MM.1S (cell line): ENCODE measurements at regions not wholly inside any gene's neighbourhood (a gene's known extent, or its start where the extent isn't known, plus 50 kb on each side); places are given as distances from the start of the nearest gene placed in this dataset.

Source experiments
- EZH2 ChIP-seq: fragments of 300-600 bp; sonication (generic); optimal IDR thresholded peaks from 2 replicates; pipeline ENCODE3; 2017; ENCODE audit warnings: low read depth, mild to moderate bottlenecking, antibody characterized with exemption, low read length, mixed read lengths
- TF ChIP-seq, protein P1 (sequence below): fragments of 300-600 bp; sonication (generic); IDR thresholded peaks from 2 replicates; pipeline ENCODE4 v1.5.1; 2016; ENCODE audit warnings: antibody characterized with exemption, low read length, mixed read lengths

DNA sequence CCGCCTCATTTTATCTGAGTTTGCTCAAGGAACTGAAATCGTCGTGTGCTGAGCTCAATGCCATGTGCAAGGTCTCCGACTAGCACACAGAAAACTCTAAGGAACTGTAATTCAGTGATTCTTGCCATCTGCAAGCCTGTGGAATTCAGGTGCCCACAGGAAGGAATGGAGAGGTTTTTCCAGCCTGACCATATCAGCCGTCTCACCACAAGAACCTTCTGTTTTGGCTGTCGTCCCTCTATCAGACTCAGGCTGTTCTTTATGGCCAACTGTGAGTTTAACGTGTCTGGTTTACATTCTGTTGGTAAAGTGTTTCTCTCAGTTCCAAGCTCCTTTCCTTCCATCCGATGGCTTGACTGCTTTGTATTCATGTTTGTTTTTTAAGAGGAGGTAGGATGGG, 293.5 kb downstream of the SPRY2 start:
- TF ChIP-seq, protein P1, sequence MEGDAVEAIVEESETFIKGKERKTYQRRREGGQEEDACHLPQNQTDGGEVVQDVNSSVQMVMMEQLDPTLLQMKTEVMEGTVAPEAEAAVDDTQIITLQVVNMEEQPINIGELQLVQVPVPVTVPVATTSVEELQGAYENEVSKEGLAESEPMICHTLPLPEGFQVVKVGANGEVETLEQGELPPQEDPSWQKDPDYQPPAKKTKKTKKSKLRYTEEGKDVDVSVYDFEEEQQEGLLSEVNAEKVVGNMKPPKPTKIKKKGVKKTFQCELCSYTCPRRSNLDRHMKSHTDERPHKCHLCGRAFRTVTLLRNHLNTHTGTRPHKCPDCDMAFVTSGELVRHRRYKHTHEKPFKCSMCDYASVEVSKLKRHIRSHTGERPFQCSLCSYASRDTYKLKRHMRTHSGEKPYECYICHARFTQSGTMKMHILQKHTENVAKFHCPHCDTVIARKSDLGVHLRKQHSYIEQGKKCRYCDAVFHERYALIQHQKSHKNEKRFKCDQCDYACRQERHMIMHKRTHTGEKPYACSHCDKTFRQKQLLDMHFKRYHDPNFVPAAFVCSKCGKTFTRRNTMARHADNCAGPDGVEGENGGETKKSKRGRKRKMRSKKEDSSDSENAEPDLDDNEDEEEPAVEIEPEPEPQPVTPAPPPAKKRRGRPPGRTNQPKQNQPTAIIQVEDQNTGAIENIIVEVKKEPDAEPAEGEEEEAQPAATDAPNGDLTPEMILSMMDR, result no peak
- no peak for TF ChIP-seq EZH2
